Liver (tissue), 8 donors: ENCODE measurements at regions not wholly inside any gene's neighbourhood (a gene's known extent, or its start where the extent isn't known, plus 50 kb on each side); places are given as distances from the start of the nearest gene placed in this dataset.

Experiments
- DNase-seq: peaks from one replicate; pipeline ENCODE4 v3.0.0-alpha.2; 2017; ENCODE audit warnings: low spot score
- H3K27ac ChIP-seq, 2 donors: one replicate each; pipeline ENCODE4 v1.7.0; 2013; ENCODE audit warnings: inconsistent platforms in 2 of 2, low read length in 2 of 2, control low read depth in 1 of 2, low read depth in 1 of 2, mild to moderate bottlenecking in 1 of 2
- H3K27me3 ChIP-seq, 4 donors: one replicate each; pipeline versions ENCODE4 v1.6.1 to v1.7.0; 2013; ENCODE audit warnings: low read length in 3 of 4, inconsistent platforms in 1 of 4, mild to moderate bottlenecking in 1 of 4, moderate library complexity in 1 of 4; ENCODE audit not compliant: control insufficient read depth in 4 of 4, insufficient read depth in 4 of 4
- H3K36me3 ChIP-seq, 4 donors: one replicate each; pipeline versions ENCODE4 v1.6.1 to v1.7.0; 2013; ENCODE audit warnings: low read length in 3 of 4, mild to moderate bottlenecking in 3 of 4, low read depth in 1 of 4, moderate library complexity in 1 of 4; ENCODE audit not compliant: control insufficient read depth in 4 of 4, insufficient read depth in 3 of 4
- H3K4me1 ChIP-seq, 4 donors: one replicate each; pipeline versions ENCODE4 v1.6.1 to v1.7.0; 2013; ENCODE audit warnings: low read length in 3 of 4, mild to moderate bottlenecking in 3 of 4, moderate library complexity in 1 of 4; ENCODE audit not compliant: control insufficient read depth in 4 of 4, insufficient read depth in 4 of 4
- H3K4me3 ChIP-seq, 3 donors: one replicate each; pipeline versions ENCODE4 v1.6.1 to v1.7.0; 2013; ENCODE audit warnings: low read length in 3 of 3, control low read depth in 1 of 3, low read depth in 1 of 3, mild to moderate bottlenecking in 1 of 3
- H3K9ac ChIP-seq, 2 donors: one replicate each; pipeline ENCODE4 v1.7.0; 2013; ENCODE audit warnings: low read length in 2 of 2, mild to moderate bottlenecking in 2 of 2, moderate library complexity in 2 of 2, control low read depth in 1 of 2, low read depth in 1 of 2
- H3K9me3 ChIP-seq, 4 donors: one replicate each; pipeline versions ENCODE4 v1.6.1 to v1.7.0; 2013; ENCODE audit warnings: low read length in 3 of 4; ENCODE audit not compliant: control insufficient read depth in 4 of 4
- ATF3 ChIP-seq: IDR thresholded peaks from 2 replicates; pipeline ENCODE4 v1.6.1; 2016; ENCODE audit warnings: antibody characterized with exemption
- EGR1 ChIP-seq, 2 donors: IDR thresholded peaks; 2 replicates each; pipeline ENCODE4 v1.6.1; 2016 to 2018; ENCODE audit warnings: antibody characterized with exemption in 2 of 2, low read depth in 2 of 2
- FOXA2 ChIP-seq: IDR thresholded peaks from 2 replicates; pipeline ENCODE4 v1.6.1; 2016; ENCODE audit warnings: antibody characterized with exemption
- GABPA ChIP-seq, 2 donors: IDR thresholded peaks in 1 of 2; conservative IDR thresholded peaks in 1 of 2; 2 replicates each; pipeline ENCODE4 v1.6.1; 2016; ENCODE audit warnings: antibody characterized with exemption in 2 of 2, mild to moderate bottlenecking in 1 of 2, moderate library complexity in 1 of 2
- HNF4A ChIP-seq, 2 donors: conservative IDR thresholded peaks; 2 replicates each; pipeline ENCODE4 v1.6.1; 2016; ENCODE audit warnings: antibody characterized with exemption in 2 of 2, mild to moderate bottlenecking in 2 of 2
- HNF4G ChIP-seq: IDR thresholded peaks from 2 replicates; pipeline ENCODE4 v1.6.1; 2016; ENCODE audit warnings: antibody characterized with exemption
- JUND ChIP-seq, 2 donors: IDR thresholded peaks; 2 replicates each; pipeline ENCODE4 v1.6.1; 2016; ENCODE audit warnings: antibody characterized with exemption in 2 of 2
- NR2F2 ChIP-seq: IDR thresholded peaks from 2 replicates; pipeline ENCODE4 v1.6.1; 2016; ENCODE audit warnings: antibody characterized with exemption
- RAD21 ChIP-seq, 2 donors: IDR thresholded peaks; 2 replicates each; pipeline ENCODE4 v1.6.1; 2016; ENCODE audit warnings: antibody characterized with exemption in 2 of 2, mild to moderate bottlenecking in 2 of 2
- SP1 ChIP-seq: IDR thresholded peaks from 2 replicates; pipeline ENCODE4 v1.6.1; 2018; ENCODE audit warnings: antibody characterized with exemption, mild to moderate bottlenecking
- WGBS: extraction: QIAGEN DNeasy Blood & Tissue Kit; methylation state at CpG from one replicate; pipeline ENCODE4 v1.1.7; 2013; 5-methylcytosine and 5-hydroxymethylcytosine counted together
- TF ChIP-seq, protein P1 (sequence below): IDR thresholded peaks from 2 replicates; pipeline ENCODE4 v1.6.1; 2016; ENCODE audit warnings: antibody characterized with exemption
- TF ChIP-seq, protein P2 (sequence below): fragments of 150-350 bp; IDR thresholded peaks from 2 replicates; pipeline ENCODE4 v1.5.1; 2017; ENCODE audit warnings: improper control_type of control experiment, low read depth, low read length; ENCODE audit not compliant: missing input control
- TF ChIP-seq, protein P3 (sequence below): IDR thresholded peaks from 2 replicates; pipeline ENCODE4 v1.6.1; 2016; ENCODE audit warnings: antibody characterized with exemption, mild to moderate bottlenecking
- donor health status: healthy.
- donor health status: healthy.
- donor health status: healthy.
- donor health status: healthy.
- donor health status: healthy.

- TF ChIP-seq, protein P1, sequence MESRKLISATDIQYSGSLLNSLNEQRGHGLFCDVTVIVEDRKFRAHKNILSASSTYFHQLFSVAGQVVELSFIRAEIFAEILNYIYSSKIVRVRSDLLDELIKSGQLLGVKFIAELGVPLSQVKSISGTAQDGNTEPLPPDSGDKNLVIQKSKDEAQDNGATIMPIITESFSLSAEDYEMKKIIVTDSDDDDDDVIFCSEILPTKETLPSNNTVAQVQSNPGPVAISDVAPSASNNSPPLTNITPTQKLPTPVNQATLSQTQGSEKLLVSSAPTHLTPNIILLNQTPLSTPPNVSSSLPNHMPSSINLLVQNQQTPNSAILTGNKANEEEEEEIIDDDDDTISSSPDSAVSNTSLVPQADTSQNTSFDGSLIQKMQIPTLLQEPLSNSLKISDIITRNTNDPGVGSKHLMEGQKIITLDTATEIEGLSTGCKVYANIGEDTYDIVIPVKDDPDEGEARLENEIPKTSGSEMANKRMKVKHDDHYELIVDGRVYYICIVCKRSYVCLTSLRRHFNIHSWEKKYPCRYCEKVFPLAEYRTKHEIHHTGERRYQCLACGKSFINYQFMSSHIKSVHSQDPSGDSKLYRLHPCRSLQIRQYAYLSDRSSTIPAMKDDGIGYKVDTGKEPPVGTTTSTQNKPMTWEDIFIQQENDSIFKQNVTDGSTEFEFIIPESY: no peak
- no peak for TF ChIP-seq FOXA2
- TF ChIP-seq HNF4A (conservative IDR thresholded peaks at IDR 0.05): no peak
These were observed 311.0 kb downstream of the MCTP2 start (continued) for GRCh38 chr15:94542391-94542790.

GRCh38 chr15:94546808-94547207 is 315.4 kb downstream of the MCTP2 start:
- Histone ChIP-seq H3K4me1 (no peaks in the 10 kb centered on the region), H3K4me3 (no peak overlapping the region), H3K9ac (no peak overlapping the region), H3K27ac (no peak overlapping the region), H3K9me3 (no peaks in the 10 kb centered on the region), H3K27me3 (no peaks in the 10 kb centered on the region), H3K36me3 (no peaks in the 10 kb centered on the region)
- TF ChIP-seq SP1 (no peak), ATF3 (no peak), FOXA2 (no peak), HNF4G (no peak), GABPA (IDR thresholded peaks at IDR 0.05 in 1 of 2, conservative IDR thresholded peaks at IDR 0.05 in 1 of 2) (no peak), JUND (IDR thresholded peaks at IDR 0.05) (no peak), HNF4A (conservative IDR thresholded peaks at IDR 0.05) (no peak), EGR1 (IDR thresholded peaks at IDR 0.05; ENCODE audit: low read depth in 2 of 2) (no peak), NR2F2 (no peak), RAD21 (IDR thresholded peaks at IDR 0.05) (no peak)
- TF ChIP-seq, protein P2, sequence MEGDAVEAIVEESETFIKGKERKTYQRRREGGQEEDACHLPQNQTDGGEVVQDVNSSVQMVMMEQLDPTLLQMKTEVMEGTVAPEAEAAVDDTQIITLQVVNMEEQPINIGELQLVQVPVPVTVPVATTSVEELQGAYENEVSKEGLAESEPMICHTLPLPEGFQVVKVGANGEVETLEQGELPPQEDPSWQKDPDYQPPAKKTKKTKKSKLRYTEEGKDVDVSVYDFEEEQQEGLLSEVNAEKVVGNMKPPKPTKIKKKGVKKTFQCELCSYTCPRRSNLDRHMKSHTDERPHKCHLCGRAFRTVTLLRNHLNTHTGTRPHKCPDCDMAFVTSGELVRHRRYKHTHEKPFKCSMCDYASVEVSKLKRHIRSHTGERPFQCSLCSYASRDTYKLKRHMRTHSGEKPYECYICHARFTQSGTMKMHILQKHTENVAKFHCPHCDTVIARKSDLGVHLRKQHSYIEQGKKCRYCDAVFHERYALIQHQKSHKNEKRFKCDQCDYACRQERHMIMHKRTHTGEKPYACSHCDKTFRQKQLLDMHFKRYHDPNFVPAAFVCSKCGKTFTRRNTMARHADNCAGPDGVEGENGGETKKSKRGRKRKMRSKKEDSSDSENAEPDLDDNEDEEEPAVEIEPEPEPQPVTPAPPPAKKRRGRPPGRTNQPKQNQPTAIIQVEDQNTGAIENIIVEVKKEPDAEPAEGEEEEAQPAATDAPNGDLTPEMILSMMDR: no peak
- TF ChIP-seq, protein P3, sequence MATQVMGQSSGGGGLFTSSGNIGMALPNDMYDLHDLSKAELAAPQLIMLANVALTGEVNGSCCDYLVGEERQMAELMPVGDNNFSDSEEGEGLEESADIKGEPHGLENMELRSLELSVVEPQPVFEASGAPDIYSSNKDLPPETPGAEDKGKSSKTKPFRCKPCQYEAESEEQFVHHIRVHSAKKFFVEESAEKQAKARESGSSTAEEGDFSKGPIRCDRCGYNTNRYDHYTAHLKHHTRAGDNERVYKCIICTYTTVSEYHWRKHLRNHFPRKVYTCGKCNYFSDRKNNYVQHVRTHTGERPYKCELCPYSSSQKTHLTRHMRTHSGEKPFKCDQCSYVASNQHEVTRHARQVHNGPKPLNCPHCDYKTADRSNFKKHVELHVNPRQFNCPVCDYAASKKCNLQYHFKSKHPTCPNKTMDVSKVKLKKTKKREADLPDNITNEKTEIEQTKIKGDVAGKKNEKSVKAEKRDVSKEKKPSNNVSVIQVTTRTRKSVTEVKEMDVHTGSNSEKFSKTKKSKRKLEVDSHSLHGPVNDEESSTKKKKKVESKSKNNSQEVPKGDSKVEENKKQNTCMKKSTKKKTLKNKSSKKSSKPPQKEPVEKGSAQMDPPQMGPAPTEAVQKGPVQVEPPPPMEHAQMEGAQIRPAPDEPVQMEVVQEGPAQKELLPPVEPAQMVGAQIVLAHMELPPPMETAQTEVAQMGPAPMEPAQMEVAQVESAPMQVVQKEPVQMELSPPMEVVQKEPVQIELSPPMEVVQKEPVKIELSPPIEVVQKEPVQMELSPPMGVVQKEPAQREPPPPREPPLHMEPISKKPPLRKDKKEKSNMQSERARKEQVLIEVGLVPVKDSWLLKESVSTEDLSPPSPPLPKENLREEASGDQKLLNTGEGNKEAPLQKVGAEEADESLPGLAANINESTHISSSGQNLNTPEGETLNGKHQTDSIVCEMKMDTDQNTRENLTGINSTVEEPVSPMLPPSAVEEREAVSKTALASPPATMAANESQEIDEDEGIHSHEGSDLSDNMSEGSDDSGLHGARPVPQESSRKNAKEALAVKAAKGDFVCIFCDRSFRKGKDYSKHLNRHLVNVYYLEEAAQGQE: no peak
- no peak for DNase-seq
- 49% methylated on average over 2 of the region's 2 CpGs for WGBS

DNA sequence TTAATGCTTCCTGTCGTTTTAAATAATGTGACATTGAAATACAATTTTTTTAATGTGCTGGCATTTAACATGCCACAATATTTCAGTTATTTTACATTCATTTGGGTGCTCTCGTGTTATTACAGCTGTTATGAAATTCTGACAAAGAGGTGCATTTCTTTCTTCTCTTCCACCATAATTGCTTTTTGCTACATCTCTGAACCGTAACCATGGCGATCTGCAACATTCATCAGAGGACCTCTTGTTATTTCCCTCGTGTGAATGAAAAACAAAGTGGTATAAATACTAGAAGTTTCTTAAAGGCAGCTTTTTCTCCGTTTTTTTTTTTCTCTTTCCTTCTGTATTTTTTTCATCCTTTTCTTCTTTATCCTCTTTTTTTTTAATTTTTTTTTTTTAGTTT is 316.4 kb downstream of the MCTP2 start:
- TF ChIP-seq ATF3: no peak
- TF ChIP-seq, protein P2: no peak
- DNase-seq: no peak

More for the DNA sequence above, 316.4 kb downstream of the MCTP2 start:
- Histone ChIP-seq H3K4me1 (no peaks in the 10 kb centered on the region), H3K4me3 (no peak overlapping the region), H3K9ac (no peak overlapping the region), H3K27ac (no peak overlapping the region), H3K27me3 (no peaks in the 10 kb centered on the region), H3K9me3 (no peaks in the 10 kb centered on the region), H3K36me3 (no peaks in the 10 kb centered on the region)
- WGBS: 70% methylated on average over 6 of the region's 6 CpGs
